H1 (cell line): ENCODE measurements at regions not wholly inside any gene's neighbourhood (a gene's known extent, or its start where the extent isn't known, plus 50 kb on each side); places are given as distances from the start of the nearest gene placed in this dataset.

ENCODE experiments used
- CTCF ChIA-PET: fragments of 300-600 bp; sonication (Branson Sonifier 250); formaldehyde crosslinking; loops from one replicate; lab custom pipeline; 2021; ENCODE audit not compliant: partially characterized antibody; lab: Charles Lee
- POLR2A ChIA-PET: fragments of 300-600 bp; sonication (Branson Sonifier 250); formaldehyde crosslinking; loops from one replicate; lab custom pipeline; 2021; ENCODE audit warnings: inconsistent platforms; ENCODE audit not compliant: partially characterized antibody; lab: Charles Lee
- DNase-seq, 2 experiments: peaks; one replicate each; pipeline versions ENCODE4 v3.0.0 to v3.0.0-alpha.2; 2010 to 2022; ENCODE audit warnings: low spot score in 2 of 2, low read depth in 1 of 2, mixed read lengths in 1 of 2
- FAIRE-seq: peaks from 2 replicates; lab custom pipeline; 2011; peaks lifted over from hg19 to GRCh38; lab: Jason Lieb, UNC
- H2AFZ ChIP-seq: 2 replicates; pipeline ENCODE4 v1.8.1; 2012; ENCODE audit warnings: low read length, inconsistent platforms
- H2AK5ac ChIP-seq: 2 replicates; pipeline ENCODE4 v1.6.1; 2013; ENCODE audit warnings: low read depth, low read length
- H2BK120ac ChIP-seq: replicated peaks from 2 replicates; pipeline ENCODE3; 2013; ENCODE audit warnings: low read depth, low read length, inconsistent platforms
- H2BK12ac ChIP-seq: 2 replicates; pipeline ENCODE4 v1.6.1; 2013; ENCODE audit warnings: low read depth, low read length
- H2BK15ac ChIP-seq: 2 replicates; pipeline ENCODE4 v1.6.1; 2013; ENCODE audit warnings: low read length
- H2BK20ac ChIP-seq: 2 replicates; pipeline ENCODE4 v1.6.1; 2013; ENCODE audit warnings: low read length
- H2BK5ac ChIP-seq: 2 replicates; pipeline ENCODE4 v1.6.1; 2013; ENCODE audit warnings: low read depth, low read length
- H3K14ac ChIP-seq: 2 replicates; pipeline ENCODE4 v1.6.1; 2013; ENCODE audit warnings: inconsistent platforms; ENCODE audit not compliant: insufficient read length
- H3K18ac ChIP-seq: 2 replicates; pipeline ENCODE4 v1.6.1; 2013; ENCODE audit warnings: low read length; ENCODE audit errors: extremely low read depth
- H3K23ac ChIP-seq: 2 replicates; pipeline ENCODE4 v1.6.1; 2013; ENCODE audit warnings: inconsistent platforms; ENCODE audit not compliant: insufficient read length
- H3K23me2 ChIP-seq: 2 replicates; pipeline ENCODE4 v1.6.1; 2013; ENCODE audit warnings: low read depth, low read length
- H3K27ac ChIP-seq: 2 replicates; pipeline ENCODE4 v1.6.1; 2011; ENCODE audit warnings: low read depth, low read length, inconsistent platforms
- H3K27me3 ChIP-seq, 4 experiments: replicated peaks in 1 of 4; 1 replicate in 1 of 4; 2 replicates in 3 of 4; pipeline versions ENCODE4 v1.6.1 to v1.8.1; 2011 to 2013; ENCODE audit warnings: low read length in 3 of 4, mild to moderate bottlenecking in 3 of 4, inconsistent platforms in 2 of 4, mixed read lengths in 2 of 4, moderate library complexity in 1 of 4; ENCODE audit not compliant: control insufficient read depth in 3 of 4, insufficient read depth in 3 of 4; ENCODE audit errors: extremely low read depth in 1 of 4
- H3K36me3 ChIP-seq, 4 experiments: 2 replicates each; pipeline versions ENCODE4 v1.6.1 to v1.8.1; 2011 to 2013; ENCODE audit warnings: mild to moderate bottlenecking in 4 of 4, low read length in 3 of 4, moderate library complexity in 2 of 4, control low read depth in 1 of 4, inconsistent platforms in 1 of 4; ENCODE audit not compliant: insufficient read depth in 4 of 4, control insufficient read depth in 2 of 4
- H3K4ac ChIP-seq: replicated peaks from 2 replicates; pipeline ENCODE3; 2013; ENCODE audit warnings: low read length, low read depth, mixed read lengths, inconsistent platforms; ENCODE audit not compliant: insufficient read length
- H3K4me1 ChIP-seq, 4 experiments: replicated peaks in 1 of 4; 1 replicate in 1 of 4; 2 replicates in 3 of 4; pipeline versions ENCODE4 v1.6.1 to v1.8.1; 2011 to 2013; ENCODE audit warnings: low read length in 3 of 4, inconsistent platforms in 2 of 4, mixed read lengths in 1 of 4; ENCODE audit not compliant: insufficient read depth in 4 of 4, control insufficient read depth in 3 of 4
- H3K4me2 ChIP-seq, 2 experiments: 2 replicates each; pipeline versions ENCODE4 v1.6.1 to v1.8.1; 2011 to 2013; ENCODE audit warnings: low read depth in 2 of 2, low read length in 2 of 2, control low read depth in 1 of 2, inconsistent platforms in 1 of 2, mild to moderate bottlenecking in 1 of 2; ENCODE audit not compliant: insufficient read depth in 1 of 2
- H3K4me3 ChIP-seq, 4 experiments: fragments of 200-600, 300-600 bp in 1 of 4; sonication (generic), shearing (Covaris generic), sonication (Bioruptor Twin) in 1 of 4; 2 replicates each; pipeline versions ENCODE4 v1.5.1 to v1.8.1; 2011 to 2016; ENCODE audit warnings: low read length in 4 of 4, low read depth in 3 of 4, control low read depth in 2 of 4, inconsistent platforms in 2 of 4, mild to moderate bottlenecking in 2 of 4, mixed read lengths in 1 of 4, moderate library complexity in 1 of 4; ENCODE audit not compliant: insufficient read depth in 2 of 4; ENCODE audit errors: extremely low read depth in 1 of 4
- H3K56ac ChIP-seq: replicated peaks from 2 replicates; pipeline ENCODE3; 2013; ENCODE audit warnings: low read depth, mild to moderate bottlenecking, mixed read lengths, low read length, inconsistent platforms; ENCODE audit not compliant: insufficient read length
- H3K79me1 ChIP-seq: 2 replicates; pipeline ENCODE4 v1.6.1; 2013; ENCODE audit warnings: low read depth, low read length, control low read depth
- H3K79me2 ChIP-seq, 2 experiments: 2 replicates each; pipeline versions ENCODE4 v1.6.1 to v1.8.1; 2012 to 2013; ENCODE audit warnings: low read length in 2 of 2, mild to moderate bottlenecking in 2 of 2, inconsistent platforms in 1 of 2; ENCODE audit not compliant: insufficient read depth in 2 of 2, control insufficient read depth in 1 of 2
- H3K9ac ChIP-seq, 4 experiments: replicated peaks in 1 of 4; 1 replicate in 1 of 4; 2 replicates in 3 of 4; pipeline versions ENCODE4 v1.6.1 to v1.8.1; 2011 to 2013; ENCODE audit warnings: low read depth in 3 of 4, low read length in 3 of 4, control low read depth in 2 of 4, mild to moderate bottlenecking in 2 of 4, moderate library complexity in 2 of 4, inconsistent platforms in 1 of 4; ENCODE audit errors: extremely low read depth in 1 of 4
- H3K9me3 ChIP-seq, 2 experiments: 2 replicates each; pipeline versions ENCODE4 v1.6.1 to v1.8.1; 2012 to 2013; ENCODE audit warnings: mild to moderate bottlenecking in 2 of 2, moderate library complexity in 2 of 2, control low read depth in 1 of 2, inconsistent platforms in 1 of 2, low read depth in 1 of 2, low read length in 1 of 2, mixed read lengths in 1 of 2; ENCODE audit not compliant: insufficient read depth in 2 of 2
- H4K20me1 ChIP-seq, 2 experiments: replicated peaks in 1 of 2; 2 replicates each; pipeline versions ENCODE3 to v1.8.1; 2011 to 2013; ENCODE audit warnings: inconsistent platforms in 2 of 2, low read length in 2 of 2, mild to moderate bottlenecking in 1 of 2; ENCODE audit not compliant: insufficient read depth in 2 of 2, control insufficient read depth in 1 of 2
- H4K5ac ChIP-seq: 2 replicates; pipeline ENCODE4 v1.6.1; 2013; ENCODE audit warnings: low read length, low read depth, mixed read lengths, inconsistent platforms; ENCODE audit not compliant: insufficient read length
- H4K8ac ChIP-seq: 2 replicates; pipeline ENCODE4 v1.8.0; 2013; ENCODE audit warnings: mild to moderate bottlenecking, moderate library complexity, low read length, inconsistent platforms; ENCODE audit not compliant: insufficient read depth; ENCODE audit errors: extremely low read depth
- H4K91ac ChIP-seq: replicated peaks from 2 replicates; pipeline ENCODE3; 2013; ENCODE audit warnings: low read length, mixed read lengths, inconsistent platforms; ENCODE audit not compliant: insufficient read length
- CBX8 ChIP-seq: fragments of 300-800, 300-1000 bp; sonication (generic); IDR thresholded peaks from 2 replicates; pipeline ENCODE4 v1.7.1; 2016; ENCODE audit warnings: low read depth, low read length, borderline replicate concordance
- CREB1 ChIP-seq: IDR thresholded peaks from 2 replicates; pipeline ENCODE4 v1.6.1; 2012; ENCODE audit warnings: inconsistent platforms
- HDAC2 ChIP-seq, 2 experiments: fragments of 300-600 bp in 1 of 2; sonication (generic) in 1 of 2; IDR thresholded peaks; 2 replicates each; pipeline ENCODE4 v1.6.1; 2011 to 2012; ENCODE audit warnings: low read depth in 2 of 2, low read length in 2 of 2, mild to moderate bottlenecking in 2 of 2, moderate library complexity in 2 of 2, borderline replicate concordance in 1 of 2, inconsistent platforms in 1 of 2
- JUN ChIP-seq: IDR thresholded peaks from 2 replicates; pipeline ENCODE4 v1.6.1; 2011; ENCODE audit warnings: low read depth, mild to moderate bottlenecking, improper control_type of control experiment, low read length
- KDM5A ChIP-seq: fragments of 200-600 bp; IDR thresholded peaks from 2 replicates; pipeline ENCODE4 v1.7.1; 2012; ENCODE audit warnings: mild to moderate bottlenecking, low read length, inconsistent platforms, mixed read lengths
- NANOG ChIP-seq: IDR thresholded peaks from 2 replicates; pipeline ENCODE4 v1.6.1; 2011; ENCODE audit warnings: low read length, low read depth, mild to moderate bottlenecking, inconsistent platforms; ENCODE audit not compliant: insufficient read depth, poor library complexity, severe bottlenecking
- TAF1 ChIP-seq: IDR thresholded peaks from 2 replicates; pipeline ENCODE4 v1.6.1; 2011; ENCODE audit warnings: mild to moderate bottlenecking, low read depth, low read length
- TCF12 ChIP-seq: IDR thresholded peaks from 2 replicates; pipeline ENCODE4 v1.6.1; 2011; ENCODE audit warnings: low read depth, mild to moderate bottlenecking, low read length
- ZNF274 ChIP-seq: IDR thresholded peaks from 2 replicates; pipeline ENCODE4 v1.7.0; 2012; ENCODE audit warnings: low read length, borderline replicate concordance; ENCODE audit errors: extremely low read depth
- WGBS, 2 experiments: shearing (Covaris generic) in 1 of 2; methylation state at CpG; one replicate each; pipeline versions ENCODE4 v1.1.6 to v1.1.7; 2013 to 2015; ENCODE audit warnings: low lambda C conversion rate in 2 of 2, mixed read lengths in 2 of 2, inconsistent platforms in 1 of 2, low coverage in 1 of 2, missing lambda C conversion rate in 1 of 2; ENCODE audit not compliant: insufficient replicate concordance in 2 of 2, insufficient coverage in 1 of 2, insufficient read length in 1 of 2; ENCODE audit errors: extremely low coverage in 1 of 2, missing lambda C conversion rate in 1 of 2; 5-methylcytosine and 5-hydroxymethylcytosine counted together

GRCh38 chr9:73523391-73523790 is 371.7 kb downstream of the ANXA1 start:
- Histone ChIP-seq H3K4me1 (no peaks in the 10 kb centered on the region), H4K91ac (no peak overlapping the region), H3K36me3 (no peaks in the 10 kb centered on the region), H2BK5ac (no peak overlapping the region), H2BK12ac (no peak overlapping the region), H2AFZ (no peak overlapping the region), H3K23me2 (no peaks in the 10 kb centered on the region), H2AK5ac (no peak overlapping the region), H3K56ac (no peak overlapping the region), H3K79me2 (no peaks in the 10 kb centered on the region), H2BK120ac (no peak overlapping the region), H3K79me1 (no peaks in the 10 kb centered on the region), H3K14ac (no peak overlapping the region), H3K4ac (no peak overlapping the region), H3K18ac (no peak overlapping the region), H3K23ac (no peak overlapping the region), H3K27ac (no peak overlapping the region), H3K4me2 (no peak overlapping the region), H4K20me1 (no peaks in the 10 kb centered on the region), H4K8ac (no peak overlapping the region), H2BK15ac (no peak overlapping the region), H3K27me3 (no peaks in the 10 kb centered on the region), H4K5ac (no peak overlapping the region), H3K9me3 (peaks cover 3 to 8% of the 10 kb centered on the region in 2 experiments; a peak in 2 of 4 replicates), H3K9ac (no peak overlapping the region), H3K4me3 (no peak overlapping the region), H2BK20ac (no peak overlapping the region)
- TF ChIP-seq NANOG, result no peak
- no peak for TF ChIP-seq TCF12
- no peak for TF ChIP-seq HDAC2 (IDR thresholded peaks at IDR 0.05; ENCODE audit: borderline replicate concordance in 1 of 2, low read depth in 2 of 2, low read length in 2 of 2)
- no peak for TF ChIP-seq CBX8
- no peak for TF ChIP-seq TAF1
- no peak for TF ChIP-seq JUN
- TF ChIP-seq ZNF274, result no peak
- no peak for TF ChIP-seq KDM5A
- no peak for TF ChIP-seq CREB1
- ChIA-PET CTCF (no interaction called here), POLR2A (no interaction called here)
- DNase-seq (no peak), FAIRE-seq (no peak)
- 94% methylated on average over 2 of the region's 2 CpGs; no CpG with 5 or more reads in 1 of the 2 experiments for WGBS, 2 experiments
